Esophagus mucosa (tissue), 1 donor: ENCODE measurements at regions not wholly inside any gene's neighbourhood (a gene's known extent, or its start where the extent isn't known, plus 50 kb on each side); places are given as distances from the start of the nearest gene placed in this dataset.
"Not testable (repeated sequence)": the region's sequence is repeated elsewhere in the genome, so short reads cannot be mapped to it uniquely, and the experiment has no call there.

Experiments
- ATAC-seq: fragments of 200-7000 bp; cut with Tn5 transposase; one replicate; pipeline ENCODE4 v1.9.1; 2020
- donor health status: DM: yes; HTN: yes; CAD: no.

GRCh38 chr5:20370061-20370460 lies 382.1 kb upstream of the CDH18 start:
- no peak for ATAC-seq

GRCh38 chr5:20369518-20369885 lies 381.5 kb upstream of the CDH18 start:
- ATAC-seq, result no peak

DNA sequence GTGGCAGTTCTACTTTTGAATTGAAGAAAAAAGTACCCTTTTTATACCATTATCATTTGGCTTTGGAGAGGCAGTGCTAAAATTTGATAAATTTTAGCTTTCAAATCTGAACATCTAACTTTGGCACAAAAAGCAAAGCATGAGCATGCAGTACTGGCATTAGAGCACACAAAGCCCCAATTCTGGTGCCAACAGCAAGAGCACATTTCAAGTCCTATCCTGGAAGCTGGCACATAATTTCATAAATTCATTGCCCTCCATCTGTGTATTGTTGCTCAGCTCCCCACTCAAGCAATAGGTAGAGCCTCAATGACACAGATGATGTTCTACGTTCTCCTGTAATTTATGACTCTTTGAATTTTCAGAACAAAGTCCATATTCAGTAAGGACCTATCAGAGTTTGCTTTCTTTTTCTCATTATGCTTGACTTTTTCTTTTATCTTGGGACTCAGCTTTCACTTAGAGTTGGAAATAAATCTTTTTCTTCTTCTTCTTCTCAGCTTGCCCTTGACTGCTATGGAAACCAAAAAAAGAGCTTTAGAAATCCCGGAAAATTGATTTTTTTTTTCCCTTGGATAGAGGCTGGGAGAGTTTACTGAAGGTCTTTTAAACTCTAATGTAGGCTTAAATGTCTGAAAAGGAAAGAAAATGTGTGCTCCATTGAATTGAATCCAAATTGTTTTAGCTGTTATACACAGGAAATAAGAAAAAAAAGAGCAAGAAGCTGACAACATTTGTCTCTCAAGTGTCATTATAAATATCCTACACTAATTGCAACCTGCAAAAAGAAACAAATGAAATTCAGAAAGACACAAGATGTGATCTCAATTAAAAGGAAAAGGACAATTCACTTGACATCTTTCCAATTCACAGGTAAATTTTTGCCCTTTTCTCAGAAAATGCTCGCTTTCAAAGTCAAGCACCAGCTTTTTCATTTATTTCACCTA lies 380.8 kb upstream of the CDH18 start:
- no peak for ATAC-seq

DNA sequence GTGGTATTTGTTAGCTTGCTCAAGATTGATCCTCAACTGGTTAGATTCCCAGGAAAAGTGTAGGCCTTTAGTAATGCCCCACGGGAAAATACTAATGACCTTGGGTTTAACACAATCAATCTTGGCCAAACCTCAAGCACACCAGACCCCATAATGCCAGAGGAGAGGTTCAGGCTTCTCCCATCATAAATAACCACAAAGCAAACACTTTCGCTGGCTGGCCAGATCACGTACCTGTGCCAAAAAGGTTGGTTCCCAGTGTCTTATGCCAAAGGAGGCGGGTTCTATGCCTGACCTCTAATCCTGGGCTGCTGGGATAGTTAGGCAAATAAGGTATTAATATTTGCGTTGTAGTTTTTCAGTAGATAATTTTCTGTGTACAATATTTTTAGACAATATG lies 379.2 kb upstream of the CDH18 start:
- ATAC-seq, result no peak

- no peak for ATAC-seq
These were observed 372.3 kb upstream of the CDH18 start for GRCh38 chr5:20360263-20360662.

- ATAC-seq, result no peak
These were observed 371.4 kb upstream of the CDH18 start for GRCh38 chr5:20359377-20359776.

DNA sequence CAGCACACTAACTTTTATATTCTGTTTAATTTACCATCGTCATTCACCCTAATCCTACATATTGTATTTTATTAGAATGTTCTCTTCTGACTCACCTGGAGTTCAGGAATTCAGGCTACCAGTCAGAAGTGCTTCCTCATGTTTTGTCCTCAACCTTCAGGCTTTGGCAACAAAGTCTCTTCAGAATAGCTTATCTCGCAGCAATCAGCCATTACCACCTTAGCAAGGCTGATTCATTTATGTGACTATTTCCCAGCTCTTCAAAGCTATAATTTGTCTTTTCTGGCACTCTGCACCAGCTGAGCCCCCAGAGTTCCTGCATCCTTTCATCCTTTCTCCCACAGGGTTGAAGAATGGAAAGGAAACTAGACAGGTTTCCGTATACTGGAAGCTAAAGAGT lies 365.5 kb upstream of the CDH18 start:
- peak; percentile 48 for ATAC-seq

GRCh38 chr5:20351849-20352248 lies 363.8 kb upstream of the CDH18 start:
- no peak for ATAC-seq

DNA sequence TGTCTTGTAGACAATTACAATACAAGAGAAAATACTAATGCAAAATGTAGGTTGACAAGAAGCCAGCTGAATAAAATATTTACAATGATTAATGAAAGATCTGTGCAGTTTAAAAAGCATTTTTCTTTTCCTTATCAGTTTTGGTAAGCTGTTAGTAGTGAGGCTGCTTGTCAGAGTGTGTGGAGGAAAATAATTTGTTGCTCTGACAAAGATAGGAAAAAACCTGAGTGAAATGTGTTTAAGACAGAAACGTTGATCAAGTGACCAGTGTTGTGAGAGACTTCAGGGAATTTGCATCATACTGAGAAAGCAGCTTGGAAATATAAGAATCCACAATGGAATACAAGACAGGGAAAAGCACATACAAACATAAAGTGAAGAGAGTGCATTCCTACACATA lies 360.3 kb upstream of the CDH18 start:
- no peak for ATAC-seq

DNA sequence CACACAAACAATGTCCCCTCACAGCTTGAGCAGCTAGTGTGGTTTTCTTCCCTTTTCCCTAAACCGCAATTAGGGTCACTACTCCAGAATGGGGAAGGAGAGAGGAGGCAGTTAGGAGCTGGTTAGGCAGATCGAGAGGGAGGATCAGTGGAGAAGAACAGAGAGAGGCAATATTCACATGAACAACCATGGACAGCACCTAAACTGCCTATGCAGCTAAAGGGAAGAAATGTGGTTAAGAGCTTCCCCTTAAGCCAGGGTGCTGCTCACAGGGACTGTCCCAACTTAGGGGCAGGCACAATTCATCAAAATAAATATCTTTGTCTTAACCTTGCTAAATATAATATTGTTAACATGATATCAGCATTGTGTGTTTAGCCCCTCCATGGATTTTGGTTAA lies 359.3 kb upstream of the CDH18 start:
- no peak for ATAC-seq

- ATAC-seq, result no peak
These were observed 352.1 kb upstream of the CDH18 start for GRCh38 chr5:20340126-20340525.

DNA sequence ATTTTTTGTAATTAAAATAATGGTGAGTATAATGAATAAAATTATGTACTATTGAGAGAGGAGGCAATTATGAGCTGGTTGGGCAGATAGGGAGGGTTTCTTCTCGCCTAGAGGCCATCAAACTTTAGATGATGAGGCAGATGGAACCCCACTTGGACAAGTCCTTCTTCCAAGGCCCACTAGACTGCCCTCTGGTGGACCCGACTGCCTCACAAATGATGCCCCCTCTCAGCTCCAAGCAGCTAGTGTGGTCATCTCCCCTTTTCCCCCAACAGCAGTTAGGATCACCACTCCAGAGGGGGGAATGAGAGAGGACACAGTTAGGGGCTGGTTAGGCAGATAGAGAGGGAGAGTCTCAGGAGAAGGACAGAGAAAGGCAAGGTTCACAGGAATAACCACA lies 348.0 kb upstream of the CDH18 start:
- ATAC-seq, result no peak

GRCh38 chr5:20331826-20332225 lies 343.8 kb upstream of the CDH18 start:
- no peak for ATAC-seq

DNA sequence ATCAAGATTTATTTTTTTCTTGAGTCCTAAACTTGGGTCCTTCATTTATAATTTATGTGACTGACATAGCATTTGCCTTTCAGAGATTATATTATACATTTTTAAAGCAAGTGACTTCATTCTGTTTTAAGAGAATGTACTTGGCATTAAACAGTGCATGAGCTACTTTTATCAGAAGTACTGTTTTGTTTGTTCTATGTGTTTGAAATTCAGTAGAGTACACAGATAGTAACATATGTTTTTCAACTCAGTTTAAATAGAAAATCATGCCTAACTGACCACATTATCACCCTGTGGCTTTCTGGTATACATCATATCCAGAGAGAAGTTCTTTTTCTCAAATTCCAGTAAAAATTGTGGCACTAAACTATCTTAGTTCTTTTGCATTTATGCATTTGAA lies 335.3 kb upstream of the CDH18 start:
- no peak for ATAC-seq

- ATAC-seq, result no peak
These were observed 319.4 kb upstream of the CDH18 start for GRCh38 chr5:20307391-20307790.

DNA sequence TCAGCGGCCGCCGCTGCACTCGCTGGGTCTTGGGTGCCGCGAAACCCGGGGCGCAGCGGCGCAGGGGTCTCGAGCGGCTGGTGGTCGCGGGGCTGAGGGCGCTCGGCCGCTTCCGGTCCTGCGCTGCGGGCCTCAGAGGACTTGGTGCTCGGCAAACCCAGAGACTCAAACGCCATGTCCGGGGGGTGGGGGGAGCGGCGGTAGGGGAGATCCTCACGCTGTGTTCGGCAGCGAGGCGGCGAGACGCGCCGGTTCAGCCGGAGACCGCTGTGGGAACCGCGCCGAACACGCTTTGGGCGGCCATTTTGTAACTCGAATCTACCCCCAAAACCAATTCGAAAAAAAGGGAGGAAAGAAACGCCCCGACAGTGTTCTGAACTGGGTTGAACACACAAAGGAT lies 317.5 kb upstream of the CDH18 start:
- ATAC-seq, result no peak

GRCh38 chr5:20304570-20304969 lies 316.6 kb upstream of the CDH18 start:
- ATAC-seq, result not testable (repeated sequence)

DNA sequence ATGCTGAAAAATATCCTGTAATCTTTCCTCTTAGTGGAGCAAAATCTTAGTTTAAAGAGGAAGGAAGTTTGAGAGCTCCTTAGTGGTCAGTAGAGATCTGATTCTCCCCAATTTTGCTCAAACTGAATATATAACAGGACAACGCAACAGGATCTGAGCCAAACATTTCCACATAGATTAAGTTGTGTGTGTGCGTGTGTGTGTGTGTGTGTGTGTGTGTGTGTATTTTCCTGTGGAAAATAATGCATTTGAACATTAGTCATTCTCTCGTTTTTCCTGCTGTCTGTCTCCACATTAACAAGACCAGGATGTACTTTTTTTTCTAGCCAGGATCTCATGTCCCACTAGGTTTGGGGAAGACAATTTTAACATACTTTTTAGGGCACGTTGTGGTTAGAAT lies 312.1 kb upstream of the CDH18 start:
- ATAC-seq, result no peak

- no peak for ATAC-seq
These were observed 306.7 kb upstream of the CDH18 start for GRCh38 chr5:20294696-20295095.

- ATAC-seq, result no peak
These were observed 303.8 kb upstream of the CDH18 start for GRCh38 chr5:20291766-20292165.

- no peak for ATAC-seq
These were observed 299.6 kb upstream of the CDH18 start for GRCh38 chr5:20287640-20288039.

DNA sequence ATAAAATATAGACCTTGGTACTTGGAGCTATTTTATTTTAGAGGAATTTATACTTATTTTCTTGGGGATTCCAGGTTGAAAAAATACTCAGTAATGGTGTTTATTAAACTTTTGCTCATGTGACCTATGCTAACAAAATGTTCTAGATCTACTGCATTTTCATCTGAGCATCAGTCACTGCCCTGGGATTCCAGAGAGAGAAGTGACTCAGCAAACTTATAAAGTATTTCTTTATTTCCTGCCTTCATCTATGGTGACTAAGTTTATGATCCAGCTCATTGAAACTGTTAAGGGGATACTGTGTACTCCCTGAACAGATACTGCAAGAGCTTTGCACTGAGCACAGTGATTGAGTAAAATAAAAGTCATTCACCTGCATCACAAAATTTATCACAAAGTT lies 298.5 kb upstream of the CDH18 start:
- ATAC-seq, result no peak

- no peak for ATAC-seq
These were observed 288.9 kb upstream of the CDH18 start for GRCh38 chr5:20276959-20277263.

DNA sequence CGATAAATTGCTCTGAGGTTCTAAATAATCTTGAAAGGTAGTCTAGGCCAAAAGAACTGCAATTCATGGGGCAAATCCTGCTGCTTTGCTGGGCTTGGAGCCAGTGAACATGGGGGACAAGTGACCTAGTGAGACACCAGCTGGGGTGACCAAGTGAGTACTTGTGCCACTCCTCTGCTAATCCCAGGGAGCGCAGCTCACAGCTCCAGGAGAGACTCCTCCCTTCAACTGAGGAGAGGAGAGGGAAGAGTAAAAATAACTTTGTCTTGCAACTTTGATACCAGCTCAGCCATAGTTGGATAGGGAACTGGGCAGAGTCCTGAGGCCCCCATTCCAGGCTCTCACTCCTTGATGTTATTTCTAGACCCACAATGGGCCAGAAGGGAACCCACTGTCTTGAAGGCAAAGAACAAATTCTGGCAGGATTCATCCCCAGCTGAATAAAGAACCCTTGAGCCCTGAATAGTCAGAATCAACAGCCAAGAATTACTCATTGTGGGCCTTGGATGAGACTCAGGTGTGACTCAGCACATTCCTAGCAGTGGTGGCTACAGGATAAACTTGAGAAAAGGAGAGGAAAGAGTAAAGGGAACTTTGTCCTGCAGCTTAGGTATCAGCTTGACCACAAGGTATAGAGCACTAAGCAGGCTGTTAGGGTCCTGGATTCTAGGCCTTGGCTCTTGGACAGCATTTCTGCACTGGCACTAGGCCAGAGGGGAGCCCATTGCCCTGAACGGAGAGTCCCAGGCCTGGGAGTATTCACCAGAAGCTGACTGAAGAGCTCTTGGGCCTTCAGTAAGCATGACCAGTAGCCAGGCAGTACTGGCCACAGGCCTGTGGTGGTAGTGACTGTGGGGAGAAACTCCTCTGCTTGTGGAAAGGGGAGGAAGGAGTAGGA lies 288.3 kb upstream of the CDH18 start:
- peak; percentile 96 for ATAC-seq
